IMR-90 (cell line): ENCODE measurements at regions not wholly inside any gene's neighbourhood (a gene's known extent, or its start where the extent isn't known, plus 50 kb on each side); places are given as distances from the start of the nearest gene placed in this dataset.

ENCODE experiments used
- BHLHE40 ChIP-seq: fragments of 150-350 bp; IDR thresholded peaks from 2 replicates; pipeline ENCODE4 v1.6.1; 2016; ENCODE audit warnings: mild to moderate bottlenecking, low read depth, low read length
- CTCF ChIP-seq: conservative IDR thresholded peaks from 2 replicates; pipeline ENCODE4 v1.5.1; 2012; ENCODE audit warnings: mild to moderate bottlenecking, low read depth, low read length, improper control_type of control experiment
- MAFK ChIP-seq: IDR thresholded peaks from 2 replicates; pipeline ENCODE4 v1.6.1; 2012; ENCODE audit warnings: low read depth, low read length, improper control_type of control experiment
- POLR2A ChIP-seq: IDR thresholded peaks from 2 replicates; pipeline ENCODE4 v1.6.1; 2012; ENCODE audit warnings: mild to moderate bottlenecking, low read depth, low read length
- RFX5 ChIP-seq: IDR thresholded peaks from 2 replicates; pipeline ENCODE4 v1.8.0; 2012; ENCODE audit warnings: low read depth, mild to moderate bottlenecking, low read length, moderate library complexity

GRCh38 chr16:54707813-54708212 lies 222.9 kb upstream of the IRX5 start:
- TF ChIP-seq POLR2A (no peak), RFX5 (no peak), CTCF (no peak), BHLHE40 (no peak), MAFK (no peak)
